ENCODE measurements at regions not wholly inside any gene's neighbourhood (a gene's known extent, or its start where the extent isn't known, plus 50 kb on each side); places are given as distances from the start of the nearest gene placed in this dataset.

- DNase-seq (ENCODE audit: low spot score) = no peak
These were observed 137.3 kb downstream of the TWIST2 start for GRCh38 chr2:238985041-238985729.

- DNase-seq (ENCODE audit: low spot score) = no peak
These were observed 138.1 kb downstream of the TWIST2 start for GRCh38 chr2:238985931-238986446.

GRCh38 chr2:238986491-238987351 lies 138.8 kb downstream of the TWIST2 start:
- DNase-seq (ENCODE audit: low spot score) = no peak

GRCh38 chr2:238987352-238987981 lies 139.6 kb downstream of the TWIST2 start:
- no peak for DNase-seq (ENCODE audit: low spot score)

GRCh38 chr2:238988105-238988504 lies 140.2 kb downstream of the TWIST2 start:
- no peak for DNase-seq (ENCODE audit: low spot score)

- DNase-seq (ENCODE audit: low spot score) = no peak
These were observed 140.9 kb downstream of the TWIST2 start for GRCh38 chr2:238988752-238989151.

- no peak for DNase-seq (ENCODE audit: low spot score)
These were observed 141.6 kb downstream of the TWIST2 start for GRCh38 chr2:238989484-238989883.

- DNase-seq (ENCODE audit: low spot score) = no peak
These were observed 146.5 kb downstream of the TWIST2 start for GRCh38 chr2:238994432-238994831.

- no peak for DNase-seq (ENCODE audit: low spot score)
These were observed 147.0 kb downstream of the TWIST2 start for GRCh38 chr2:238994876-238995275.

GRCh38 chr2:238995634-238996033 lies 147.7 kb downstream of the TWIST2 start:
- DNase-seq (ENCODE audit: low spot score) = no peak

- DNase-seq (ENCODE audit: low spot score) = no peak
These were observed 148.6 kb downstream of the TWIST2 start for GRCh38 chr2:238996331-238997136.

- DNase-seq (ENCODE audit: low spot score) = no peak
These were observed 149.2 kb downstream of the TWIST2 start for GRCh38 chr2:238997137-238997390.

- DNase-seq (ENCODE audit: low spot score) = no peak
These were observed 149.8 kb downstream of the TWIST2 start for GRCh38 chr2:238997684-238998083.
